Stomach (tissue), 8 donors: ENCODE measurements at regions not wholly inside any gene's neighbourhood (a gene's known extent, or its start where the extent isn't known, plus 50 kb on each side); places are given as distances from the start of the nearest gene placed in this dataset.
A peak's percentile ranks its signal among the peaks of the same experiment; 100 is the strongest.

Source experiments
- DNase-seq, 2 donors: peaks; one replicate each; pipeline versions ENCODE4 v3.0.0 to v3.0.0-alpha.2; 2013 to 2019
- H3K27ac ChIP-seq, 5 donors: fragments of 200-600 bp in 4 of 5; sonication (generic) in 4 of 5; one replicate each; pipeline ENCODE4 v1.5.1; 2013 to 2019; ENCODE audit warnings: mild to moderate bottlenecking in 1 of 5, moderate library complexity in 1 of 5
- H3K27me3 ChIP-seq, 3 donors: fragments of 200-600 bp; sonication (generic); one replicate each; pipeline ENCODE4 v1.5.1; 2017 to 2019; ENCODE audit warnings: mixed run types in 1 of 3
- H3K36me3 ChIP-seq, 4 donors: fragments of 200-600 bp; sonication (generic); 1 replicate in 3 of 4; 2 replicates in 1 of 4; pipeline ENCODE4 v1.5.1; 2016 to 2019
- H3K4me1 ChIP-seq, 4 donors: fragments of 200-600 bp; sonication (generic); one replicate each; pipeline ENCODE4 v1.5.1; 2016 to 2019
- H3K4me3 ChIP-seq, 4 donors: fragments of 200-600 bp; sonication (generic) in 3 of 4; one replicate each; pipeline ENCODE4 v1.5.1; 2016 to 2019; ENCODE audit warnings: mild to moderate bottlenecking in 1 of 4
- H3K9me3 ChIP-seq, 4 donors: fragments of 200-600 bp; sonication (generic); one replicate each; pipeline ENCODE4 v1.5.1; 2016 to 2019
- CTCF ChIP-seq, 7 experiments: fragments of 450-650 bp in 4 of 7; fragments of 200-600 bp in 3 of 7; sonication (generic) in 3 of 7; IDR thresholded peaks; one replicate each; pipeline ENCODE4 v1.5.1; 2016 to 2019; ENCODE audit warnings: antibody characterized with exemption in 7 of 7, control low read depth in 2 of 7, mild to moderate bottlenecking in 1 of 7
- EP300 ChIP-seq: sonication (generic); formaldehyde crosslinking; IDR thresholded peaks from one replicate; pipeline ENCODE4 v1.6.1; 2017; ENCODE audit warnings: antibody characterized with exemption
- POLR2A ChIP-seq, 4 donors: fragments of 450-650 bp; IDR thresholded peaks; one replicate each; pipeline ENCODE4 v1.6.1; 2016; ENCODE audit warnings: antibody characterized with exemption in 4 of 4, control low read depth in 2 of 4, mild to moderate bottlenecking in 1 of 4, moderate library complexity in 1 of 4
- POLR2AphosphoS5 ChIP-seq, 3 donors: sonication (generic); formaldehyde crosslinking; IDR thresholded peaks; one replicate each; pipeline ENCODE4 v1.6.1; 2016; ENCODE audit warnings: antibody characterized with exemption in 3 of 3
- WGBS, 5 donors: extraction: QIAGEN DNeasy Blood & Tissue Kit in 3 of 5; methylation state at CpG; one replicate each; pipeline versions ENCODE4 v1.1.5 to v1.1.7; 2013 to 2018; 5-methylcytosine and 5-hydroxymethylcytosine counted together
- intact Hi-C: fragments of 100-400 bp; cut with DNase I; formaldehyde crosslinking; loops from one replicate; pipeline ENCODE4 v1.15.1; 2023; ENCODE audit warnings: low total_unique reads
- donor health status: healthy with polysubstance abuse.
- donor health status: Bipolar disorder and iron deficiency.
- donor health status: healthy.

- no peak for DNase-seq
- no peaks in the 10 kb centered on the region for H3K9me3 ChIP-seq
- H3K4me1 ChIP-seq = peaks cover 0 to 5% (median 0%) of the 10 kb centered on the region in 4 donors
- intact Hi-C loops = no loop called here
- no peaks in the 10 kb centered on the region for H3K27me3 ChIP-seq
- H3K4me3 ChIP-seq = no peak overlapping the region
- 78 to 89% (median 87%) methylated on average over 6 of the region's 6 CpGs for WGBS, 5 donors
- H3K27ac ChIP-seq = no peak overlapping the region
- TF ChIP-seq POLR2A (IDR thresholded peaks at IDR 0.05) = no peak
- TF ChIP-seq CTCF (IDR thresholded peaks at IDR 0.05) = no peak
- no peak for TF ChIP-seq POLR2AphosphoS5 (IDR thresholded peaks at IDR 0.05)
- TF ChIP-seq EP300 = no peak
- H3K36me3 ChIP-seq = no peaks in the 10 kb centered on the region
These were observed 61.5 kb upstream of the RAPGEF2 start for GRCh38 chr4:159041054-159042034.

GRCh38 chr4:159042097-159042605 lies 60.7 kb upstream of the RAPGEF2 start:
- WGBS, 5 donors = 12 to 24% (median 22%) methylated on average over 5 of the region's 5 CpGs
- intact Hi-C loops = no loop called here
- DNase-seq = peak; percentile 51 to 61
- no peak overlapping the region for H3K4me3 ChIP-seq
- peaks cover 0 to 5% (median 0%) of the 10 kb centered on the region in 4 donors for H3K4me1 ChIP-seq
- no peak overlapping the region for H3K27ac ChIP-seq
- H3K36me3 ChIP-seq = no peaks in the 10 kb centered on the region
- H3K9me3 ChIP-seq = no peaks in the 10 kb centered on the region
- TF ChIP-seq POLR2AphosphoS5 (IDR thresholded peaks at IDR 0.05) (no peak), POLR2A (IDR thresholded peaks at IDR 0.05) (no peak), EP300 (no peak), CTCF (IDR thresholded peaks at IDR 0.05) (no peak)
- H3K27me3 ChIP-seq = no peaks in the 10 kb centered on the region

GRCh38 chr4:159042868-159043267 lies 60.0 kb upstream of the RAPGEF2 start:
- no peaks in the 10 kb centered on the region for H3K27me3 ChIP-seq
- no peak overlapping the region for H3K27ac ChIP-seq
- TF ChIP-seq CTCF (IDR thresholded peaks at IDR 0.05) (no peak), EP300 (no peak), POLR2AphosphoS5 (IDR thresholded peaks at IDR 0.05) (no peak), POLR2A (IDR thresholded peaks at IDR 0.05) (no peak)
- no peak overlapping the region for H3K4me3 ChIP-seq
- DNase-seq = no peak
- WGBS, 5 donors = 35 to 75% (median 43%) methylated on average over 4 of the region's 4 CpGs
- no peaks in the 10 kb centered on the region for H3K36me3 ChIP-seq
- no peaks in the 10 kb centered on the region for H3K9me3 ChIP-seq
- peaks cover 0 to 7% (median 5%) of the 10 kb centered on the region in 4 donors for H3K4me1 ChIP-seq
- intact Hi-C loops = no loop called here

GRCh38 chr4:159043861-159044260 lies 59.0 kb upstream of the RAPGEF2 start:
- intact Hi-C loops = no loop called here
- no peak for TF ChIP-seq CTCF (IDR thresholded peaks at IDR 0.05)
- TF ChIP-seq POLR2AphosphoS5 (IDR thresholded peaks at IDR 0.05) = no peak
- TF ChIP-seq EP300 = no peak
- TF ChIP-seq POLR2A (IDR thresholded peaks at IDR 0.05) = no peak
- Histone ChIP-seq H3K27me3 (no peaks in the 10 kb centered on the region), H3K4me3 (no peak overlapping the region), H3K4me1 (peaks cover 0 to 14% (median 8%) of the 10 kb centered on the region in 4 donors), H3K9me3 (no peaks in the 10 kb centered on the region), H3K27ac (no peak overlapping the region), H3K36me3 (no peaks in the 10 kb centered on the region)
- WGBS, 5 donors = 79 to 89% (median 83%) methylated on average over 3 of the region's 3 CpGs
- no peak for DNase-seq
